ENCODE measurements at regions not wholly inside any gene's neighbourhood (a gene's known extent, or its start where the extent isn't known, plus 50 kb on each side); places are given as distances from the start of the nearest gene placed in this dataset.

- 65 to 90% methylated on average over 9 to 10 of the region's 10 CpGs for WGBS, 2 experiments (ENCODE audit: insufficient coverage in 1 of 2, insufficient read length in 1 of 2)
- Mint-ChIP-seq H3K4me3 (no peak overlapping the region), H3K27ac (no peak overlapping the region), H3K36me3 (ENCODE audit: low read depth) (no peaks in the 10 kb centered on the region), H3K9me3 (no peaks in the 10 kb centered on the region), H3K4me1 (peaks cover 15% of the 10 kb centered on the region), H3K27me3 (ENCODE audit: insufficient read depth) (peaks cover 19% of the 10 kb centered on the region)
- Histone ChIP-seq H3K27me3 (ENCODE audit: control insufficient read depth, insufficient read depth, low read length, poor library complexity, severe bottlenecking) (peaks cover 9% of the 10 kb centered on the region), H3K4me3 (ENCODE audit: low read length) (no peak overlapping the region), H3K27ac (ENCODE audit: low read depth, low read length) (peak overlapping the region; percentile 79), H3K36me3 (ENCODE audit: control insufficient read depth, insufficient read depth, low read length) (no peaks in the 10 kb centered on the region), H3K4me1 (ENCODE audit: control insufficient read depth, insufficient read depth, low read length) (no peaks in the 10 kb centered on the region), H3K9me3 (ENCODE audit: control insufficient read depth, low read length) (no peaks in the 10 kb centered on the region), H3K9ac (ENCODE audit: extremely low read depth, low read length, poor library complexity, severe bottlenecking) (no peak overlapping the region)
- no peak for TF ChIP-seq CTCF (conservative IDR thresholded peaks at IDR 0.05)
- no peak for DNase-seq
Measured at GRCh38 chr13:103187721-103188156, 121.5 kb upstream of the SLC10A2 start.

GRCh38 chr13:103184413-103184812 is 118.2 kb upstream of the SLC10A2 start:
- Histone ChIP-seq H3K4me1 (ENCODE audit: control insufficient read depth, insufficient read depth, low read length) (no peaks in the 10 kb centered on the region), H3K27me3 (ENCODE audit: control insufficient read depth, insufficient read depth, low read length, poor library complexity, severe bottlenecking) (peaks cover 9% of the 10 kb centered on the region), H3K27ac (ENCODE audit: low read depth, low read length) (no peak overlapping the region), H3K4me3 (ENCODE audit: low read length) (no peak overlapping the region), H3K9me3 (ENCODE audit: control insufficient read depth, low read length) (no peaks in the 10 kb centered on the region), H3K36me3 (ENCODE audit: control insufficient read depth, insufficient read depth, low read length) (no peaks in the 10 kb centered on the region), H3K9ac (ENCODE audit: extremely low read depth, low read length, poor library complexity, severe bottlenecking) (no peak overlapping the region)
- DNase-seq = no peak
- no peak for TF ChIP-seq CTCF (conservative IDR thresholded peaks at IDR 0.05)
- Mint-ChIP-seq H3K27ac (no peak overlapping the region), H3K4me1 (peaks cover 11% of the 10 kb centered on the region), H3K36me3 (ENCODE audit: low read depth) (no peaks in the 10 kb centered on the region), H3K27me3 (ENCODE audit: insufficient read depth) (peaks cover 16% of the 10 kb centered on the region), H3K9me3 (no peaks in the 10 kb centered on the region), H3K4me3 (no peak overlapping the region)
- 94% methylated on average over 2 of the region's 2 CpGs; no CpG with 5 or more reads in 1 of the 2 experiments for WGBS, 2 experiments (ENCODE audit: insufficient coverage in 1 of 2, insufficient read length in 1 of 2)

GRCh38 chr13:103178986-103179943 is 113.0 kb upstream of the SLC10A2 start:
- Mint-ChIP-seq H3K4me1 (peaks cover 3% of the 10 kb centered on the region), H3K4me3 (no peak overlapping the region), H3K9me3 (peaks cover 2% of the 10 kb centered on the region), H3K27me3 (ENCODE audit: insufficient read depth) (peaks cover 4% of the 10 kb centered on the region), H3K36me3 (ENCODE audit: low read depth) (no peaks in the 10 kb centered on the region), H3K27ac (no peak overlapping the region)
- Histone ChIP-seq H3K4me3 (ENCODE audit: low read length) (no peak overlapping the region), H3K9ac (ENCODE audit: extremely low read depth, low read length, poor library complexity, severe bottlenecking) (no peak overlapping the region), H3K4me1 (ENCODE audit: control insufficient read depth, insufficient read depth, low read length) (no peaks in the 10 kb centered on the region), H3K9me3 (ENCODE audit: control insufficient read depth, low read length) (no peaks in the 10 kb centered on the region), H3K27ac (ENCODE audit: low read depth, low read length) (no peak overlapping the region), H3K27me3 (ENCODE audit: control insufficient read depth, insufficient read depth, low read length, poor library complexity, severe bottlenecking) (no peaks in the 10 kb centered on the region), H3K36me3 (ENCODE audit: control insufficient read depth, insufficient read depth, low read length) (no peaks in the 10 kb centered on the region)
- no peak for TF ChIP-seq CTCF (conservative IDR thresholded peaks at IDR 0.05)
- DNase-seq = no peak
- 94 to 96% methylated on average over 4 to 10 of the region's 10 CpGs for WGBS, 2 experiments (ENCODE audit: insufficient coverage in 1 of 2, insufficient read length in 1 of 2)

Measured in endodermal cell (in vitro differentiated cells).